ENCODE measurements at regions not wholly inside any gene's neighbourhood (a gene's known extent, or its start where the extent isn't known, plus 50 kb on each side); places are given as distances from the start of the nearest gene placed in this dataset.
"Not testable (repeated sequence)": the region's sequence is repeated elsewhere in the genome, so short reads cannot be mapped to it uniquely, and the experiment has no call there.

GRCh38 chr12:91711925-91712324 is 433.7 kb downstream of the BTG1 start:
- not testable (repeated sequence) for DNase-seq

GRCh38 chr12:91706466-91706865 is 439.2 kb downstream of the BTG1 start:
- no peak for DNase-seq

- no peak for DNase-seq
Measured at GRCh38 chr12:91704446-91704845, 441.2 kb downstream of the BTG1 start.

- no peak for DNase-seq
Measured at GRCh38 chr12:91703491-91704283, 442.0 kb downstream of the BTG1 start.

- no peak for DNase-seq
Measured at GRCh38 chr12:91702843-91703425, 442.7 kb downstream of the BTG1 start.

- DNase-seq, result no peak
Measured at GRCh38 chr12:91695964-91696363, 449.7 kb downstream of the BTG1 start.

- not testable (repeated sequence) for DNase-seq
Measured at GRCh38 chr12:91695406-91695805, 450.2 kb downstream of the BTG1 start.

- DNase-seq, result no peak
Measured at GRCh38 chr12:91690531-91690930, 455.1 kb downstream of the BTG1 start.

- no peak for DNase-seq
Measured at GRCh38 chr12:91687052-91688017, 458.3 kb downstream of the BTG1 start.

- DNase-seq, result no peak
Measured at GRCh38 chr12:91685917-91686316, 459.7 kb downstream of the BTG1 start.

- DNase-seq, result no peak
Measured at GRCh38 chr12:91681751-91682150, 463.9 kb downstream of the BTG1 start.

- DNase-seq, result no peak
Measured at GRCh38 chr12:91680864-91681263, 464.8 kb downstream of the BTG1 start.

GRCh38 chr12:91677556-91677955 is 468.1 kb downstream of the BTG1 start:
- DNase-seq, result no peak

GRCh38 chr12:91675401-91675800 is 470.2 kb downstream of the BTG1 start:
- no peak for DNase-seq

- DNase-seq, result no peak
Measured at GRCh38 chr12:91672130-91672529, 473.5 kb downstream of the BTG1 start.

- DNase-seq, result no peak
Measured at GRCh38 chr12:91667694-91668093, 478.0 kb downstream of the BTG1 start.

- no peak for DNase-seq
Measured at GRCh38 chr12:91663744-91664143, 481.1 kb upstream of the DCN start.

- DNase-seq, result peak; percentile 7
Measured at GRCh38 chr12:91663310-91663709, 480.7 kb upstream of the DCN start.

GRCh38 chr12:91662021-91662420 is 479.4 kb upstream of the DCN start:
- no peak for DNase-seq

GRCh38 chr12:91657032-91657431 is 474.4 kb upstream of the DCN start:
- no peak for DNase-seq

GRCh38 chr12:91655966-91656365 is 473.3 kb upstream of the DCN start:
- DNase-seq, result no peak

- DNase-seq, result no peak
Measured at GRCh38 chr12:91654087-91654486, 471.5 kb upstream of the DCN start.

GRCh38 chr12:91651728-91652127 is 469.1 kb upstream of the DCN start:
- DNase-seq, result no peak

GRCh38 chr12:91643763-91644162 is 461.1 kb upstream of the DCN start:
- DNase-seq, result no peak
